Lower lobe of right lung (tissue), 2 donors: ENCODE measurements at regions not wholly inside any gene's neighbourhood (a gene's known extent, or its start where the extent isn't known, plus 50 kb on each side); places are given as distances from the start of the nearest gene placed in this dataset.

ENCODE experiments used
- ATAC-seq, 2 donors: fragments of 200-7000 bp; cut with Tn5 transposase; one replicate each; pipeline ENCODE4 v1.9.1; 2020 to 2022; ENCODE audit warnings: mild to moderate bottlenecking in 2 of 2, moderate library complexity in 2 of 2
- DNase-seq: peaks from one replicate; pipeline ENCODE4 v3.0.0-alpha.2; 2020
- H3K27ac ChIP-seq: fragments of 200-600 bp; one replicate; pipeline ENCODE4 v1.8.0; 2022
- H3K27me3 ChIP-seq: fragments of 200-600 bp; one replicate; pipeline ENCODE4 v1.8.0; 2022; ENCODE audit warnings: low read depth
- H3K36me3 ChIP-seq: fragments of 200-600 bp; one replicate; pipeline ENCODE4 v1.8.0; 2022; ENCODE audit warnings: mild to moderate bottlenecking
- H3K4me1 ChIP-seq: fragments of 200-600 bp; one replicate; pipeline ENCODE4 v1.8.0; 2022
- H3K4me3 ChIP-seq: fragments of 200-600 bp; one replicate; pipeline ENCODE4 v1.8.0; 2022; ENCODE audit warnings: mild to moderate bottlenecking
- H3K9me3 ChIP-seq: fragments of 200-600 bp; one replicate; pipeline ENCODE4 v1.8.0; 2022
- intact Hi-C: fragments of 100-400 bp; cut with DNase I; formaldehyde crosslinking; loops from one replicate; pipeline ENCODE4 v1.11.0; 2022
- TF ChIP-seq, protein P1 (sequence below): fragments of 200-600 bp; IDR thresholded peaks from one replicate; pipeline ENCODE4 v1.8.0; 2022; ENCODE audit warnings: antibody characterized with exemption, mild to moderate bottlenecking
- donor health status: DM: no; HTN: yes; CAD: no; lungs with severe emphysema.

DNA sequence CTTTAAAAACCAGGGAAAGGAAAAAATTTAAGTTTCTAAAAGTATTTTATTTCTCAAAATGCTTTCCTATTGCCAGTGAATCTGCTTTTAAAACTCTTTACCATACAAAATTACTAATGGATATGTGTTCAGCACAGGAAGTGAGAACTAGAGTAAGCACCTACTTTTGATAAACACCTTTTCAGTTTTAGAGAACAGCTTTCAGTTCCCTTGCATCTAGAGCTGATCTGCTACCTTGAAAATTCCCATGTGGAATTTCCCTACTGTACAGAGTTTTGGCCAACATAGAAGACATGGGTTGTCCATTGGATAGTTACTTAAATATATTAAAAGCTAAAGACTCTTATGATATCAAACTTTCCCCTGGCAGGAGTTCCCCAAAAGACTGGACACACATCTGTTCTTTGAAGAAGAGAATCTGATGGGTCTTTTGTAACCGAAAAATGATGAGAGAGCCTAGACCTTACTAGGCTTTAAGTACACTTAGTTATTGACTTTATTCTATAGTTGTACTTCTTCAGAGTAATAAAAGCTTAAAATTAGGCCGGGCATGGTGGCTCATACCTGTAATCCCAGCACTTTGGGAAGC is 112.1 kb upstream of the CNTNAP4 start:
- DNase-seq (no peak), ATAC-seq (no peak)
- Histone ChIP-seq H3K27ac (no peak overlapping the region), H3K36me3 (no peaks in the 10 kb centered on the region), H3K9me3 (no peaks in the 10 kb centered on the region), H3K4me1 (no peaks in the 10 kb centered on the region), H3K27me3 (no peaks in the 10 kb centered on the region), H3K4me3 (no peak overlapping the region)
- TF ChIP-seq, protein P1, sequence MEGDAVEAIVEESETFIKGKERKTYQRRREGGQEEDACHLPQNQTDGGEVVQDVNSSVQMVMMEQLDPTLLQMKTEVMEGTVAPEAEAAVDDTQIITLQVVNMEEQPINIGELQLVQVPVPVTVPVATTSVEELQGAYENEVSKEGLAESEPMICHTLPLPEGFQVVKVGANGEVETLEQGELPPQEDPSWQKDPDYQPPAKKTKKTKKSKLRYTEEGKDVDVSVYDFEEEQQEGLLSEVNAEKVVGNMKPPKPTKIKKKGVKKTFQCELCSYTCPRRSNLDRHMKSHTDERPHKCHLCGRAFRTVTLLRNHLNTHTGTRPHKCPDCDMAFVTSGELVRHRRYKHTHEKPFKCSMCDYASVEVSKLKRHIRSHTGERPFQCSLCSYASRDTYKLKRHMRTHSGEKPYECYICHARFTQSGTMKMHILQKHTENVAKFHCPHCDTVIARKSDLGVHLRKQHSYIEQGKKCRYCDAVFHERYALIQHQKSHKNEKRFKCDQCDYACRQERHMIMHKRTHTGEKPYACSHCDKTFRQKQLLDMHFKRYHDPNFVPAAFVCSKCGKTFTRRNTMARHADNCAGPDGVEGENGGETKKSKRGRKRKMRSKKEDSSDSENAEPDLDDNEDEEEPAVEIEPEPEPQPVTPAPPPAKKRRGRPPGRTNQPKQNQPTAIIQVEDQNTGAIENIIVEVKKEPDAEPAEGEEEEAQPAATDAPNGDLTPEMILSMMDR: no peak
- intact Hi-C loops: no loop called here

- Histone ChIP-seq H3K36me3 (no peaks in the 10 kb centered on the region), H3K4me3 (no peak overlapping the region), H3K4me1 (no peaks in the 10 kb centered on the region), H3K27ac (no peak overlapping the region), H3K9me3 (no peaks in the 10 kb centered on the region), H3K27me3 (no peaks in the 10 kb centered on the region)
- DNase-seq (no peak), ATAC-seq (no peak)
- TF ChIP-seq, protein P1: no peak
- intact Hi-C loops: no loop called here
Observed at GRCh38 chr16:76175718-76176117, 101.5 kb upstream of the CNTNAP4 start.

GRCh38 chr16:76176153-76176552 is 101.0 kb upstream of the CNTNAP4 start:
- Histone ChIP-seq H3K4me1 (no peaks in the 10 kb centered on the region), H3K27me3 (no peaks in the 10 kb centered on the region), H3K4me3 (no peak overlapping the region), H3K36me3 (no peaks in the 10 kb centered on the region), H3K27ac (no peak overlapping the region), H3K9me3 (no peaks in the 10 kb centered on the region)
- TF ChIP-seq, protein P1: no peak
- ATAC-seq: no peak
- intact Hi-C loops: no loop called here
- no peak for DNase-seq

- ATAC-seq: no peak
- intact Hi-C loops: no loop called here
Observed at GRCh38 chr16:76176616-76177015, 100.6 kb upstream of the CNTNAP4 start.

DNA sequence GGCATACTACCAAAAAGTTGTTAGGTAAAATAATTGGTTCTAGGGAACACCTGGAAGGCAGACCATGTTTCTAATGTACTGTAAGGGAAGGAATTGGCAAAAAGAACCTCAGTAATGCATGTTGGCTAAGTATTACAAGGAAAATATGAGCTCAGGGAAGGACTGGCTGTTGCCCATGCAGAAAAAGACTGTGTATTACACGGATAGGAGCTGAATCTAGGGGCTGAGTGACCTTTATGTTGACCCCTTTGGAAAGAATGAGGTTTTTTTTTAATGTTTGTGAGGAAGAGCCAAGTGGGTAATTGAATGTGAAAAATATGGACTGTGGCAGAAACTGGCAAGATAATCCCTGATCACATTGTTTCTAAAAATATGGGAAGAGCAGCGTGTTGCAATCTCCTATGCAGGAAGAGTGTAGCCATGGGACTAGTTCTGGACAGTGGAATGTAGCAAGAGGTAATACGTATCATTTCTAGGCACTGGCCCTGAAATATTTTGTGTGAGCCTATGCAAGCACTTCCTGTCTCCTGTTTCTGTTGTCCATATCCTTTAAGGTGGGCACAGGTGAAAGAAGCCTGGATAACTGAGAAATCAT is 95.1 kb upstream of the CNTNAP4 start:
- ATAC-seq (peak in 1 of 2 donors; percentile 17), DNase-seq (no peak)
- Histone ChIP-seq H3K27ac (no peak overlapping the region), H3K4me3 (no peak overlapping the region), H3K9me3 (peaks cover 9% of the 10 kb centered on the region), H3K36me3 (no peaks in the 10 kb centered on the region), H3K27me3 (no peaks in the 10 kb centered on the region), H3K4me1 (no peaks in the 10 kb centered on the region)
- intact Hi-C loops: no loop called here
- TF ChIP-seq, protein P1: no peak

More at GRCh38 chr16:76176616-76177015, 100.6 kb upstream of the CNTNAP4 start:
- TF ChIP-seq, protein P1: no peak
- no peaks in the 10 kb centered on the region for H3K27me3 ChIP-seq
- H3K4me1 ChIP-seq: no peaks in the 10 kb centered on the region
- no peak overlapping the region for H3K27ac ChIP-seq
- DNase-seq: no peak
- H3K4me3 ChIP-seq: no peak overlapping the region
- no peaks in the 10 kb centered on the region for H3K9me3 ChIP-seq
- no peaks in the 10 kb centered on the region for H3K36me3 ChIP-seq
